ENCODE measurements at regions not wholly inside any gene's neighbourhood (a gene's known extent, or its start where the extent isn't known, plus 50 kb on each side); places are given as distances from the start of the nearest gene placed in this dataset.

GRCh38 chr7:84370114-84370513 lies 175.5 kb upstream of the SEMA3A start:
- TF ChIP-seq CTCF (conservative IDR thresholded peaks at IDR 0.05; ENCODE audit: low read length) (no peak), EZH2phosphoT487 (IDR thresholded peaks at IDR 0.05; ENCODE audit: borderline replicate concordance, low read depth, low read length) (no peak)
